Body of pancreas (tissue), 4 donors: ENCODE measurements at regions not wholly inside any gene's neighbourhood (a gene's known extent, or its start where the extent isn't known, plus 50 kb on each side); places are given as distances from the start of the nearest gene placed in this dataset.
A peak's percentile ranks its signal among the peaks of the same experiment; 100 is the strongest.
"Not testable (repeated sequence)": the region's sequence is repeated elsewhere in the genome, so short reads cannot be mapped to it uniquely, and the experiment has no call there.

Experiments
- ATAC-seq: fragments of 150-250 bp; one replicate; pipeline ENCODE4 v1.9.1; 2016
- DNase-seq, 4 donors: peaks; one replicate each; pipeline ENCODE4 v3.0.0-alpha.2; 2019
- H3K27ac ChIP-seq, 4 donors: fragments of 200-600 bp; sonication (generic); 1 replicate in 3 of 4; 2 replicates in 1 of 4; pipeline versions ENCODE4 v1.5.1 to v1.6.1; 2016 to 2019; ENCODE audit warnings: mild to moderate bottlenecking in 1 of 4, mixed read lengths in 1 of 4, moderate library complexity in 1 of 4
- H3K27me3 ChIP-seq, 2 donors: fragments of 200-600 bp; sonication (generic); one replicate each; pipeline ENCODE4 v1.6.0; 2016; ENCODE audit warnings: mild to moderate bottlenecking in 1 of 2
- H3K36me3 ChIP-seq, 2 donors: fragments of 200-600 bp; sonication (generic); replicated peaks in 1 of 2; 2 replicates each; pipeline ENCODE4 v1.5.1; 2016; ENCODE audit warnings: low read depth in 2 of 2; ENCODE audit not compliant: insufficient read depth in 1 of 2
- H3K4me1 ChIP-seq: fragments of 200-600 bp; sonication (generic); one replicate; pipeline ENCODE4 v1.6.0; 2016
- H3K4me3 ChIP-seq, 2 donors: fragments of 200-600 bp; sonication (generic); 1 replicate in 1 of 2; 2 replicates in 1 of 2; pipeline ENCODE4 v1.5.1; 2016 to 2019
- H3K9me3 ChIP-seq, 3 donors: fragments of 200-600 bp; sonication (generic); 1 replicate in 2 of 3; 2 replicates in 1 of 3; pipeline ENCODE4 v1.5.1; 2016
- WGBS, 2 donors: methylation state at CpG; one replicate each; pipeline ENCODE4 v1.1.5; 2017; 5-methylcytosine and 5-hydroxymethylcytosine counted together
- intact Hi-C: fragments of 100-400 bp; cut with DNase I; formaldehyde crosslinking; loops from one replicate; pipeline ENCODE4 v1.15.1; 2023
- TF ChIP-seq, protein P1 (sequence below), 7 experiments: fragments of 450-650 bp in 4 of 7; fragments of 200-600 bp in 3 of 7; sonication (generic) in 3 of 7; IDR thresholded peaks; one replicate each; pipeline ENCODE4 v1.5.1; 2016 to 2019; ENCODE audit warnings: antibody characterized with exemption in 7 of 7

- 81 to 85% methylated on average over 3 to 5 of the region's 9 CpGs for WGBS, 2 donors
- DNase-seq, H3K36me3 ChIP-seq, H3K27me3 ChIP-seq, H3K4me3 ChIP-seq, H3K9me3 ChIP-seq, intact Hi-C loops, H3K27ac ChIP-seq, ATAC-seq: not testable (repeated sequence)
- peaks cover 11% of the 10 kb centered on the region for H3K4me1 ChIP-seq
Measured at GRCh38 chr2:111262627-111263379, 142.1 kb downstream of the BCL2L11 start.

- H3K27me3 ChIP-seq, ATAC-seq, H3K4me3 ChIP-seq, DNase-seq, H3K9me3 ChIP-seq, intact Hi-C loops, H3K36me3 ChIP-seq, H3K27ac ChIP-seq: not testable (repeated sequence)
- H3K4me1 ChIP-seq, result peaks cover 12% of the 10 kb centered on the region
- no CpG with 5 or more reads among the region's 7 CpGs for WGBS, 2 donors
Measured at GRCh38 chr2:111263380-111264017, 142.8 kb downstream of the BCL2L11 start.

DNA sequence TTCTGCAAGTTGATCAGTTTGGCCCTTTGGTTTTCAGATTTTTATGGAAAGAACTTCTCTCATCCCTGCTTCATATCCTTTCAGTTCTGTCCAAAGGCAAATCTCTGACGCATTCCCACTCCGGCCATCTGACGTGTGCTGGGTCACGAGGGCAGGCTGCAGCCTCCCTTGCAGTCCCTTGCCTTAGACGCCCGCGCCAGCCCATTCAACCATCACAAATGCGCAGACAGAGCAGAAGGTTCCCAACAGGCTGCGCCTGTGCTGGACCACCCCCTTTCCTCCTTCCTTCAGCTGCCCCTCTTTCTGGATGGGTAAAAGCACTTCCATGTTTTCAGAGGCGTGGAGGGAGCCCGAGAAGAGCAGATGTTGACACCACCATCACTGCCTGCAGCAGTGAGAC is 144.2 kb downstream of the BCL2L11 start:
- H3K4me3 ChIP-seq, H3K36me3 ChIP-seq, ATAC-seq, DNase-seq, intact Hi-C loops, H3K9me3 ChIP-seq, H3K27me3 ChIP-seq, H3K27ac ChIP-seq: not testable (repeated sequence)
- peaks cover 12% of the 10 kb centered on the region for H3K4me1 ChIP-seq
- WGBS, 2 donors, result 89 to 98% methylated on average over 9 to 10 of the region's 11 CpGs

GRCh38 chr2:111266556-111266955 is 145.8 kb downstream of the BCL2L11 start:
- H3K36me3 ChIP-seq, ATAC-seq, H3K27me3 ChIP-seq, H3K4me3 ChIP-seq, H3K9me3 ChIP-seq, intact Hi-C loops: not testable (repeated sequence)
- Histone ChIP-seq H3K27ac (peak overlapping the region in 2 of 4 donors; percentile 38 to 47), H3K4me1 (peaks cover 12% of the 10 kb centered on the region)
- peak in 1 of 4 donors; percentile 18 for DNase-seq
- 79 to 86% methylated on average over 5 to 6 of the region's 6 CpGs for WGBS, 2 donors

- intact Hi-C loops, H3K36me3 ChIP-seq, H3K4me3 ChIP-seq, H3K9me3 ChIP-seq, H3K27me3 ChIP-seq: not testable (repeated sequence)
- TF ChIP-seq, protein P1, sequence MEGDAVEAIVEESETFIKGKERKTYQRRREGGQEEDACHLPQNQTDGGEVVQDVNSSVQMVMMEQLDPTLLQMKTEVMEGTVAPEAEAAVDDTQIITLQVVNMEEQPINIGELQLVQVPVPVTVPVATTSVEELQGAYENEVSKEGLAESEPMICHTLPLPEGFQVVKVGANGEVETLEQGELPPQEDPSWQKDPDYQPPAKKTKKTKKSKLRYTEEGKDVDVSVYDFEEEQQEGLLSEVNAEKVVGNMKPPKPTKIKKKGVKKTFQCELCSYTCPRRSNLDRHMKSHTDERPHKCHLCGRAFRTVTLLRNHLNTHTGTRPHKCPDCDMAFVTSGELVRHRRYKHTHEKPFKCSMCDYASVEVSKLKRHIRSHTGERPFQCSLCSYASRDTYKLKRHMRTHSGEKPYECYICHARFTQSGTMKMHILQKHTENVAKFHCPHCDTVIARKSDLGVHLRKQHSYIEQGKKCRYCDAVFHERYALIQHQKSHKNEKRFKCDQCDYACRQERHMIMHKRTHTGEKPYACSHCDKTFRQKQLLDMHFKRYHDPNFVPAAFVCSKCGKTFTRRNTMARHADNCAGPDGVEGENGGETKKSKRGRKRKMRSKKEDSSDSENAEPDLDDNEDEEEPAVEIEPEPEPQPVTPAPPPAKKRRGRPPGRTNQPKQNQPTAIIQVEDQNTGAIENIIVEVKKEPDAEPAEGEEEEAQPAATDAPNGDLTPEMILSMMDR (IDR thresholded peaks at IDR 0.05), result peak in 4 of 7 experiments; percentile 34 to 54 (median 38)
- peak; percentile 99 for ATAC-seq
- peak; percentile 84 to 88 (median 87) for DNase-seq
- H3K27ac ChIP-seq, result peak overlapping the region in 3 of 4 donors; percentile 38 to 47 (median 45)
- WGBS, 2 donors, result 11 to 12% methylated on average over 1 to 9 of the region's 14 CpGs
- peaks cover 12% of the 10 kb centered on the region for H3K4me1 ChIP-seq
Measured at GRCh38 chr2:111267038-111267437, 146.3 kb downstream of the BCL2L11 start.

DNA sequence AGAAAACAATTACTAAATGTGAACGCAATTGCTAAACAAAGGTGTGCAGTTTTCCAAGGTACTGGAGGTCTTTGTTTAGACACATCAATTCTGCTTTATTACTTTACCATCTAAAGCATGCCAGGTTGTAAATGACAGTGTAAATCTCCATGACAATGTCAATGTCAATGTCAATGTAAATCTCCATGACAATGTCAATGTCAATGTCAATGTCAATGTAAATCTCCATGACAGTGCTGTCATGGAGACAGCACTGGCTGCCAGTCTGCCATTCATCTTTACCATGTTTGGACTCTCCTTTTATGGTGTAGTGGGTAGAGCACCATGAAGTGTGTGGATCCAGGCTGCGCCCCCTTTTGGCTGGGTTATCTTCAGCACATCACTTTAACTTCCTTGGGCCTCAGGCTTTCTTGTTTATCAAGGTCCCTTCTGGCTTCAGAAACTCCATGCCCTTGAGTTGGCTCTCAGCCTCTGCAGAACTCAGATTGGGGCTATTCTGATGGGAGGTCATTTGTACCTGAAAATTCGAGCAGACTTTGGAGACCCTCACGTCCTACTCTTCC is 149.1 kb downstream of the BCL2L11 start:
- ATAC-seq, H3K36me3 ChIP-seq, H3K27me3 ChIP-seq, H3K27ac ChIP-seq, DNase-seq, H3K4me3 ChIP-seq, intact Hi-C loops, H3K9me3 ChIP-seq: not testable (repeated sequence)
- peaks cover 18% of the 10 kb centered on the region for H3K4me1 ChIP-seq
- no CpG with 5 or more reads among the region's 4 CpGs for WGBS, 2 donors

DNA sequence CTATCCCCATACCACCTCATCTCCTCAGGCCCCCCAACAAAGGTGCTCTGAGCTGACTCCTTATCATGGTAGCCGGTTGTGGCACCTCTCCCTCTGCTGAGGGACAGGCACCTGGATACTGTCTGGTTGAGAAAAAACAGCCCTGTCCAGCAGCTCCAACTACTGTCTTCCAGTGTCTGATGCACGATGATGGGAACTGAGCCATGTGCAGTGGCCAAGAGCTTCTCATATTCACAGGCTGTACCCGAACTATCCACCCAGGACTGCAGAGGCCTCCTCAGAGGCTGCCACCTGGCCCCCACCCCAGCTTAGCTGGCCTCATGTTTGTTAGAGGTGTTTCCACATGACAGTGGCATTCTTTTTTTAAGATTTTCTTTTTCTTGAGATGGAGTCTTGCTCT is 149.9 kb downstream of the BCL2L11 start:
- DNase-seq, H3K4me3 ChIP-seq, H3K27me3 ChIP-seq, H3K36me3 ChIP-seq, intact Hi-C loops, H3K9me3 ChIP-seq, ATAC-seq, H3K27ac ChIP-seq: not testable (repeated sequence)
- peaks cover 25% of the 10 kb centered on the region for H3K4me1 ChIP-seq
- no CpG with 5 or more reads among the region's 3 CpGs for WGBS, 2 donors

- H3K36me3 ChIP-seq, intact Hi-C loops, H3K4me3 ChIP-seq, DNase-seq, ATAC-seq, H3K9me3 ChIP-seq, H3K27ac ChIP-seq, H3K27me3 ChIP-seq: not testable (repeated sequence)
- H3K4me1 ChIP-seq, result peaks cover 26% of the 10 kb centered on the region
- 89% methylated on average over 3 of the region's 8 CpGs; no CpG with 5 or more reads in 1 of the 2 donors for WGBS, 2 donors
Measured at GRCh38 chr2:111271647-111272304, 151.1 kb downstream of the BCL2L11 start.

GRCh38 chr2:111273007-111273406 is 152.3 kb downstream of the BCL2L11 start:
- ATAC-seq (peak; percentile 92), DNase-seq (peak; percentile 19 to 49 (median 25))
- intact Hi-C loops, H3K36me3 ChIP-seq, H3K9me3 ChIP-seq, H3K4me3 ChIP-seq, H3K27me3 ChIP-seq: not testable (repeated sequence)
- 20 to 30% methylated on average over 3 of the region's 7 CpGs for WGBS, 2 donors
- peak overlapping the region in 3 of 4 donors; percentile 44 to 77 (median 73) for H3K27ac ChIP-seq
- H3K4me1 ChIP-seq, result peaks cover 18% of the 10 kb centered on the region

GRCh38 chr2:111275047-111275853 is 154.5 kb downstream of the BCL2L11 start:
- H3K4me1 ChIP-seq, result peaks cover 25% of the 10 kb centered on the region
- 48 to 88% methylated on average over 5 to 13 of the region's 15 CpGs for WGBS, 2 donors
- DNase-seq (peak in 3 of 4 donors; percentile 29 to 39 (median 36)), ATAC-seq (peak; percentile 55)
- intact Hi-C loops, H3K4me3 ChIP-seq, H3K9me3 ChIP-seq, H3K27me3 ChIP-seq, H3K36me3 ChIP-seq: not testable (repeated sequence)
- peak overlapping the region in 2 of 4 donors; percentile 16 to 25 for H3K27ac ChIP-seq
